SKM-1 (cell line): ENCODE measurements at regions not wholly inside any gene's neighbourhood (a gene's known extent, or its start where the extent isn't known, plus 50 kb on each side); places are given as distances from the start of the nearest gene placed in this dataset.

ENCODE experiments used
- DNase-seq: peaks from one replicate; lab custom pipeline; 2025; ENCODE audit not compliant: unreplicated experiment; lab: John Stamatoyannopoulos, UW

GRCh38 chr5:167507463-167508233 is 783.8 kb upstream of the WWC1 start:
- DNase-seq = no peak

GRCh38 chr5:167509076-167509475 is 782.4 kb upstream of the WWC1 start:
- DNase-seq = no peak

GRCh38 chr5:167511276-167511675 is 780.2 kb upstream of the WWC1 start:
- no peak for DNase-seq

DNA sequence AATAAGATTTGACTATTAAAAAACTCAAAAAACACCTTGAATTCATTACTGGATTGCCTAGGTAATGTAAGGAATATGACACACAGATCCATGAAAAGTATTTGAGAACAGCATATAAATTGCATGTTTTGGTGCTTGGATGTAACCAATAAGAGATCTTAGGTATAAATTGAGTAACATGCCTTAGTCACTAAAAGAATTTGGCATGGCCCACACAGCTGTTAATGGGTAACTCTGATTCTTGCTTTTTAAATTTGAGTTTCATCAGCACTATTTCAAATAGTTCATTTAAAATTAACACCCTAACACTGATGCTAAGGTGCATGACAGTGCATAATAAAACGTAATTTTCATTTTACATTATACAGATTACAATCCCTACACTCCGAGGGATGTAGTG is 779.3 kb upstream of the WWC1 start:
- DNase-seq = no peak

DNA sequence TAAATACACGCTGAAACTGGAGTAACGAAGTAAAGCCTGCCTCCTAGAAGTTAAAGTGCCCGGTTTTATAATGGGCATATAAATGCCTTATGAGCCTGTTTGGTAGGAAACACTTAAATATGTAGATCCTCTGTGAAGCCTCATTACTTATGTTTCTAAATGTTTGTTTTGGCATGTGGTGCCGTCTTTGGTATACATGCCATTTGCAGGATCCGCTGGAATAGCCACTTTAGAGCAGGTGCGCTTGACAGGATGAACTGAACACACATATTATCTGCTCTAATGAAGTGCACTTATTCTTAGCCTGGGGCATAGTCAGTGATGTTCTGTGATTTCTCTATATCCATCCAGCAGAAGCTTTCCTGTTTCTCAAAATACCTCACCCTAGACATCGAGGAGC is 778.1 kb upstream of the WWC1 start:
- no peak for DNase-seq

- DNase-seq = no peak
Observed at GRCh38 chr5:167514461-167514860, 777.0 kb upstream of the WWC1 start.

DNA sequence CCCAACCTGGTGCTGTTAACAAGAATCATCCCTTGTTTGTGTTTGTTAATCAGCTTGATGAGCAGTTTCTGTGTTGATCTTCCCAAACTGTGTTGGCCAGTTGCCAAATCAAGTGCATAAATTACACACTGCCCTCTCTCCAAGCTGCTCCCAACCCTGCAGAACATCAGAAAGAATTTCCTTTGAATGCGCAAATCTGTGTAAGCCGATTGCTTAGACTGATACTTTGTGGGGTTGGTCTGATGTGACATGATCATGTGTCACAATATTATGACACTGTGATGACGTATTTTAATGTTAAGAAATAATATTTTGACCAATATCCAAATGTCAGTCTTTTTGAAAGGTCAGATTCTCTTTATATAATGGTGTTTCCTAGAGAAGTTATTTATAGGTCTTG is 766.4 kb upstream of the WWC1 start:
- DNase-seq = no peak

DNA sequence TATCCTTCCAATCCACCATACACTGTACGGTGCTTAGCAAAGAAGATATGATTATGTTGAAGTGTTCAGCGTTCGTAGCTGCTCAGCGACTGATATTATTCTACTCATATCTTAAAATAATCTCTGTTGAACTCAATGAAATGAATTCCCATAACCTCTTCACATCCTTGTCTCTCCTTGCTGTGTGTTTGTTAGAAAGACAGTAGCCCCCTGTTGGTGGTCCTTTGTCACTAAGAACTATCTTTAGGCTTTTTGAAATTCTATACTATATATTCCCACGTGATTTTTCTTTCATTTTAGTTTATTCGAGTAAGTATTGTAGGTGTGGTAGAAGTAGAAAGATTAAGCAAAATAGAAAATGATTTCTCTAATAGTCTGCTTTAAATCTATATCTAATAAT is 762.8 kb upstream of the WWC1 start:
- no peak for DNase-seq

- DNase-seq = no peak
Observed at GRCh38 chr5:167530548-167530947, 760.9 kb upstream of the WWC1 start.

DNA sequence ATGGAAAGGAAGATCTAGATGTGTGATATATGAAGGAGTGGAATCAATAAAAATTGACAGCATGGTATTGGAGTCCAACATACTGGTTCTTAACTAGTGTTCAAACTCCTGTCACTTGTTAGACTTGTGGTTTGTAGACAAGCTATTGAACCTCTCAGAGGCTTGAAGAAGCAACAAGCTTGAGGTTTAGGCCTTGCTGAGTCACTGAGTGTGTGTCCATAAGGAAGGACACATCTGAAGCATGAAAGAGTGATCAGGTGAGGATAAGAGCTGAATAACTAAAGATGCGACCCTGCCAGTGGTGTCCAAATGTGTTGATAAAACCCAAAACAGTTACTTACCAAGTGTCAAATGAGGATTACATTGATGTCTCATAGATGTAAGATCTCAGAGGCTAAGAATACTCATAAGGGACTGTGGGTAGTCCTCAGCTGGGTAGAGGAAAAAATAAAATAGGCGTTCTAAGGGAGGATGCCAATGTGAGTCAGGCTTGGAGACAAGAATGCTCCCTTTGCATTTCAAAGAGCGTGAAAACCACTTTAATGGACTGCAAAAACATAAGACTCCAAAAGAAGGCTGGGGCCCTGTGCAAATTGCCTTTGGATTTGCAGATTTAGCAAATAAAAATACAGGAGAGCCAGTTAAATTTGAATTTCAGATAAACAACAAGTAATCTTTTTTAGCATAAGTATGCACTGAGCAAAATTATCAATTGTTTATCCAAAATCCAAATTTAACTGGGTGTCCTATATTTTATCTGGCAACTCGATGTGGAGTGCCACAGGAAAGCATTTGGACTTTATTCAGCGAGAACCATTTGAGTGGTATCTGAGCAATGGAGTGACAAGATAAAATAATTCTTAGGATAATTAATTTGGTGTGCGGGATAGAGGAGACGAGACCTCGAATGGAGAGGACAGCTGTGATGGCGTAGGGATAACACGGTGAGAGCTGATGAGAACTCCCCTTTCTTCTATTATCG is 757.3 kb upstream of the WWC1 start:
- no peak for DNase-seq

DNA sequence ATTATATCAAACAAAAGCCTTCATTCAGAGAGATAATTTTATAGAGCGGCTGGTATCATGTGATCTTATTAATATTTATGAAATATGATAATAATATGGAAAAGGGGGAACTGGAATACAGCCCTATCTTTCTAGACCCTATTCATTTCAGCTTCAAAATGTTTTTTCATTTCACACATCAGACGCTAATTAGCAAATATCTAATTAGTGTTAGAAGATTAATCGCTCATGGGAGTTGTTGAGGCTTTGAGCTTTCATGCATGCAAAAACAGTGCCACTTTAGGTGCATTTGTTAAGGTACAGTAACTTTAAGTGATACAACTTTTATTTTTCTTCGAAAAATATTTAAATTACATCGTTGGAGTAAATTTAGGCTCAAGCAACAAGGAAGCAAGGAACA is 751.7 kb upstream of the WWC1 start:
- DNase-seq = no peak

GRCh38 chr5:167546270-167546669 is 745.2 kb upstream of the WWC1 start:
- DNase-seq = no peak

GRCh38 chr5:167552356-167552755 is 739.1 kb upstream of the WWC1 start:
- no peak for DNase-seq

DNA sequence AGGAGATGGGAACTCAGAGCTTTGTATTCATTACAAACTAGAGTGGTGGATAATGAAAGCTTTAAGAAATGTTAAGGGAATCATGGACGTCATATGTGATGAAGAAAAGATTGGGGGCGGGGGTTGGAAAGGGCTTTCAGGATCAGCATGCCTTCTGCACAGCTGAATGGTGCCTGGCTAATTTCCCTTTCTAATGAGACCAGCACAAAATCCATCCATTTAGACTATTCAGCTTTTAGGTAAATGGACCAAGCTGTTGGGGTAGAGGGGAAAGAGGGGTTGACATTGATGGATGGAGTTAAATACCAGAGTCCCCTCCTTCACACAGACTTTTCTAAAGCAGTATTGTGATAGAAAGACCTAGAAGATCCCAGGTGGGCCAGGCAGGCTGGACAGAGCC is 737.9 kb upstream of the WWC1 start:
- no peak for DNase-seq

DNA sequence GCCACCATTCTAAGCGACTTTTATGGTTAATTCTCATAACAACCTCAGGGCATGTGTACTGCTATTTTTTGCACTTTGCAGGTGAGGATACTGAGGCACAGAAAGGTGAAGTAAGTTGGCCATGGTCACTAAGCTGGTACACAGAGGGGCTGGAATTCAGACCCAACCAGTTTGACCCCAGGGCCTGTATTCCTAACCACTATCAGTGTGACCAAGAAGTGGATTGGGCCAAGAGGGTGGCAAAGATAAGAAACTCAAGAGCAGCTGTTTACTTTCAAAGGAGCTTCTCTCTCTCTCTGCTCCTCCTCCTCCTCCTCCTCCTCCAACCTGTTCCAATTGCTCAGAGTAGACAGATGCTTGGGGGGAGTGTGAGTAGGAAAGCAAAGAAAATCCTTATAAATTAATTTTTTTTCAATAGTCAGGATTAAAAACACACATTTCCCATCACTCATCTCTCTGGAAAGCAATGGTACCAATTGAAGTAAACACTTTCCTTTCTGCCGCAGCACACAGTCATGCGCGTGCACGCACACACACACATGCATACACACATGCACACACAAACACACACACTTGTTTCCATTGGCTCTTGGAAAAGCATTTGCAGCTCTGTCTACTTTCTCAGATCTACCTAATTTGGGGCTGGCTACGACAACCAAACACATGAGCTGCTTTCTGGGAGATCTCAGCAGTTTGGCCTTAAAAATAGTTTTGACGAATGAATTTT is 736.7 kb upstream of the WWC1 start:
- no peak for DNase-seq

GRCh38 chr5:167555565-167556166 is 735.8 kb upstream of the WWC1 start:
- DNase-seq = no peak

- no peak for DNase-seq
Observed at GRCh38 chr5:167557359-167557758, 734.1 kb upstream of the WWC1 start.

DNA sequence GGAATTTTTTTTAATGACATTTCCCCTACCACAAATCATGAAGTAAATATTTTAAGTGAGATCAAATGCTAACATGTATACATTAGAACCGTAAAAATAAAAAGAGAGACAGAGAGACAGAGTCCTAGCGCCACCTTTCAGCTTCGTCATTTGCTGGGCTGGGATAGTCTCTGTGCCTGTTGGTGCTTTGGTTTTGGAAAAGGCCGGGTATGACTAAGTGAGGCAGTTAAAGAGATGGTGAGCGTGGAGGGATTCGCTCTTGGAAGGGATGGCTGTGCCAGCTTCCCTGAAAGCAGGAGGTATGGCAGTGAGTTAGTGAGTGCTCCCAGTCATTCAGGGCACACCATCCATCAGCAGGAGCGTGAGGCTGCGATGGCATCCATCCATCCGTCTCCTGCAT is 729.6 kb upstream of the WWC1 start:
- DNase-seq = no peak

- DNase-seq = no peak
Observed at GRCh38 chr5:167564275-167564674, 727.2 kb upstream of the WWC1 start.

- DNase-seq = no peak
Observed at GRCh38 chr5:167565189-167565954, 726.1 kb upstream of the WWC1 start.
